ENCODE measurements at regions not wholly inside any gene's neighbourhood (a gene's known extent, or its start where the extent isn't known, plus 50 kb on each side); places are given as distances from the start of the nearest gene placed in this dataset.

DNA sequence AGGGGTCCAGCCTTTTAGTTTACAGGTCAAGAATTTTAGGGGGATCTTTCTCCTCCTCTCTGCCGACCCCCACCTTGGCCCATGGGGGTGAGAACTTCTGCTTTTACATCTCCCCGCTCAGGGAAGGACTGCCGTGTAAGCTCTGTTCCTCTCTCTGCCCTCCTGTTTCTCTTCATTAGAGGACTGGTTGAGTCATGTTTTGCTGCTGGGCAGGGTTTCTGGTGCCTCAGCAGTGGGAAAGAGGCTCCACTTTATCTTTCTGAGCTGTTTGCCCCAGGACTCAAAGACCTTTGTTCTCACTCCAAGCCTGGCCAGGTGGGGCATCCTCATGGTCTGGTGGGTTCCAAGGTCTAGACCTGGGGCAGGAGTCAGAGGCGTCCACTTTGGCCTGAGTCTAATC is 93.0 kb downstream of the UTP18 start:
- Histone ChIP-seq H3K27ac (replicated peaks) (no peak overlapping the region), H3K4me3 (replicated peaks; ENCODE audit: insufficient read depth, low read length) (no peak overlapping the region), H3K27me3 (ENCODE audit: insufficient read depth, poor library complexity, severe bottlenecking) (peaks cover 12% of the 10 kb centered on the region)
- no peak for TF ChIP-seq GABPA (IDR thresholded peaks at IDR 0.05; ENCODE audit: low read depth)
- no peak for TF ChIP-seq SPI1 (IDR thresholded peaks at IDR 0.05; ENCODE audit: borderline replicate concordance, low read depth)
- TF ChIP-seq, protein P1, sequence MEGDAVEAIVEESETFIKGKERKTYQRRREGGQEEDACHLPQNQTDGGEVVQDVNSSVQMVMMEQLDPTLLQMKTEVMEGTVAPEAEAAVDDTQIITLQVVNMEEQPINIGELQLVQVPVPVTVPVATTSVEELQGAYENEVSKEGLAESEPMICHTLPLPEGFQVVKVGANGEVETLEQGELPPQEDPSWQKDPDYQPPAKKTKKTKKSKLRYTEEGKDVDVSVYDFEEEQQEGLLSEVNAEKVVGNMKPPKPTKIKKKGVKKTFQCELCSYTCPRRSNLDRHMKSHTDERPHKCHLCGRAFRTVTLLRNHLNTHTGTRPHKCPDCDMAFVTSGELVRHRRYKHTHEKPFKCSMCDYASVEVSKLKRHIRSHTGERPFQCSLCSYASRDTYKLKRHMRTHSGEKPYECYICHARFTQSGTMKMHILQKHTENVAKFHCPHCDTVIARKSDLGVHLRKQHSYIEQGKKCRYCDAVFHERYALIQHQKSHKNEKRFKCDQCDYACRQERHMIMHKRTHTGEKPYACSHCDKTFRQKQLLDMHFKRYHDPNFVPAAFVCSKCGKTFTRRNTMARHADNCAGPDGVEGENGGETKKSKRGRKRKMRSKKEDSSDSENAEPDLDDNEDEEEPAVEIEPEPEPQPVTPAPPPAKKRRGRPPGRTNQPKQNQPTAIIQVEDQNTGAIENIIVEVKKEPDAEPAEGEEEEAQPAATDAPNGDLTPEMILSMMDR (IDR thresholded peaks at IDR 0.05; ENCODE audit: insufficient read depth, low read length) = no peak
- no peak for TF ChIP-seq POLR2AphosphoS5 (IDR thresholded peaks at IDR 0.05; ENCODE audit: low read depth)
- TF ChIP-seq, protein P2, sequence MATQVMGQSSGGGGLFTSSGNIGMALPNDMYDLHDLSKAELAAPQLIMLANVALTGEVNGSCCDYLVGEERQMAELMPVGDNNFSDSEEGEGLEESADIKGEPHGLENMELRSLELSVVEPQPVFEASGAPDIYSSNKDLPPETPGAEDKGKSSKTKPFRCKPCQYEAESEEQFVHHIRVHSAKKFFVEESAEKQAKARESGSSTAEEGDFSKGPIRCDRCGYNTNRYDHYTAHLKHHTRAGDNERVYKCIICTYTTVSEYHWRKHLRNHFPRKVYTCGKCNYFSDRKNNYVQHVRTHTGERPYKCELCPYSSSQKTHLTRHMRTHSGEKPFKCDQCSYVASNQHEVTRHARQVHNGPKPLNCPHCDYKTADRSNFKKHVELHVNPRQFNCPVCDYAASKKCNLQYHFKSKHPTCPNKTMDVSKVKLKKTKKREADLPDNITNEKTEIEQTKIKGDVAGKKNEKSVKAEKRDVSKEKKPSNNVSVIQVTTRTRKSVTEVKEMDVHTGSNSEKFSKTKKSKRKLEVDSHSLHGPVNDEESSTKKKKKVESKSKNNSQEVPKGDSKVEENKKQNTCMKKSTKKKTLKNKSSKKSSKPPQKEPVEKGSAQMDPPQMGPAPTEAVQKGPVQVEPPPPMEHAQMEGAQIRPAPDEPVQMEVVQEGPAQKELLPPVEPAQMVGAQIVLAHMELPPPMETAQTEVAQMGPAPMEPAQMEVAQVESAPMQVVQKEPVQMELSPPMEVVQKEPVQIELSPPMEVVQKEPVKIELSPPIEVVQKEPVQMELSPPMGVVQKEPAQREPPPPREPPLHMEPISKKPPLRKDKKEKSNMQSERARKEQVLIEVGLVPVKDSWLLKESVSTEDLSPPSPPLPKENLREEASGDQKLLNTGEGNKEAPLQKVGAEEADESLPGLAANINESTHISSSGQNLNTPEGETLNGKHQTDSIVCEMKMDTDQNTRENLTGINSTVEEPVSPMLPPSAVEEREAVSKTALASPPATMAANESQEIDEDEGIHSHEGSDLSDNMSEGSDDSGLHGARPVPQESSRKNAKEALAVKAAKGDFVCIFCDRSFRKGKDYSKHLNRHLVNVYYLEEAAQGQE (IDR thresholded peaks at IDR 0.05; ENCODE audit: insufficient replicate concordance, low read depth) = no peak
- DNase-seq (ENCODE audit: low read depth in 1 of 2, low spot score in 1 of 2) = no peak

DNA sequence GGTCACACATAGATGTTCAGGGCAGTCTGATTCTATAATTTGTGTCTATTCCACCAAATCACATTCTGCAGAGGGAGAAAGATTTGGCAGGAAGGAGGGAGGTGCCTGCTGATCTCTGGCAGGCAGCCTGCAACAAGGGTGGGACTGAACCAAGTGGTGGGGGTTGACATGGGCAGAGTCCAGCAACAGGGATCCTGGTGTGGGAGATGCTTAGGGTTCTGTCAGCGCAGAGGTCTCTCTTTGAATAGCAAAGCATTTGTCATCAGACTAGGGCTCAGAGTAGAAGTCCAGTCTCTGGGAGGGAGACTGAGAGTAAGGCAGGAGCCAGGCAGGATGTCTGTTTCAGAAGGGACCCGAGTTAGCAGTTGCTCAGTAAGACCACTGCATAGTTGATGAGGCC is 94.6 kb downstream of the UTP18 start:
- DNase-seq (ENCODE audit: low read depth in 1 of 2, low spot score in 1 of 2) = no peak
- H3K27ac ChIP-seq (replicated peaks) = no peak overlapping the region
- no peak overlapping the region for H3K4me3 ChIP-seq (replicated peaks; ENCODE audit: insufficient read depth, low read length)
- H3K27me3 ChIP-seq (ENCODE audit: insufficient read depth, poor library complexity, severe bottlenecking) = peaks cover 12% of the 10 kb centered on the region
- TF ChIP-seq, protein P1 (IDR thresholded peaks at IDR 0.05; ENCODE audit: insufficient read depth, low read length) = no peak
- no peak for TF ChIP-seq SPI1 (IDR thresholded peaks at IDR 0.05; ENCODE audit: borderline replicate concordance, low read depth)
- TF ChIP-seq POLR2AphosphoS5 (IDR thresholded peaks at IDR 0.05; ENCODE audit: low read depth) = no peak
- TF ChIP-seq, protein P2 (IDR thresholded peaks at IDR 0.05; ENCODE audit: insufficient replicate concordance, low read depth) = no peak
- no peak for TF ChIP-seq GABPA (IDR thresholded peaks at IDR 0.05; ENCODE audit: low read depth)

DNA sequence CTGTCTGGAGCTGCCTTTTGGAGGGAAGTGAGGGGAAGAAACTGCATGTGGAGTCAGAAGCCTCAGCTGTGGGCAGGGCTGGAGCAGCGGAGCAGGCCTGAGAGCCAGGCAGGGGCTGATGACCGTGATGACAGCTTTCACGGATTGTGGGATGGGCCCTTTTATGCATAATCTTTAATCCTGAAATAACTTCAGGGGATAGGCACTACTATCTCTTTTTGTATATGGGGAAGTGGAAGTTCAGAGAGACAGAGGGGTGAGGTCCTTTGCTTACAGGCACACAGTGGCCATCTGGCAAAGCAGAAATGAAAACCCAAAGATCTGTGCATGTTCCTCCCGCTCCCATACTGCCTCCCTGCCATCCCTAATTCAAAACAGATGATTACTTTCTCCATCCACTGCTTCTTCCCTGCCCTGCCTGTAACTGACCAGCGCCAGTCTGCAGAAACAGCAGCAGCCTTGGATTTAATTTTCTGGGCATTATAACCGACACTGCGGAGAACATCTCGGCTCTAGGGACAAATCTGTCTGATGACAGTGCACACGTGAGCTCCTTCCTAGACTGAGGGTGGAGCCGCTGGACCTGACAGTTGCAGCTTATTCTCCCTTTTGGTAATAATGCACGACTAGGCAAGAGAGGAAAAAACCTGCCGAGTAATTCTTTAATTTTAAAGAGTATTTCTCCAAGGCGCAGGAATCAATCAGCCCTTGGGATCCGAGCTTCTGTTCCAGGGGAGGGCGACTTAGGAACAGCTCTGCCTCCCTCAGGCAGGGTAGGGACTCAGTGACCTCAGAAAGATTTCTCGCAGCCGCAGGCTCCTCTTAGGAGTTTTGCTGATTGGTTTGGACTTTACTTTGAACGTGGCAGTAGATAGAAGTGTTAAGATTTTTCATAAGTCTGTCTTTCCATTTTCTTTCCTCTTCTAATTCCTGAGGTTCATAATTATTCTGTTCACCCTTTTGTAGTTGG is 95.4 kb downstream of the UTP18 start:
- peaks cover 12% of the 10 kb centered on the region for H3K27me3 ChIP-seq (ENCODE audit: insufficient read depth, poor library complexity, severe bottlenecking)
- DNase-seq (ENCODE audit: low read depth in 1 of 2, low spot score in 1 of 2) = no peak
- TF ChIP-seq, protein P1 (IDR thresholded peaks at IDR 0.05; ENCODE audit: insufficient read depth, low read length) = no peak
- TF ChIP-seq SPI1 (IDR thresholded peaks at IDR 0.05; ENCODE audit: borderline replicate concordance, low read depth) = peak; percentile 34; the same call in 1 of the 2 replicates
- H3K27ac ChIP-seq (replicated peaks) = no peak overlapping the region
- H3K4me3 ChIP-seq (replicated peaks; ENCODE audit: insufficient read depth, low read length) = no peak overlapping the region
